Fibroblast of lung (primary cell): ENCODE measurements at regions not wholly inside any gene's neighbourhood (a gene's known extent, or its start where the extent isn't known, plus 50 kb on each side); places are given as distances from the start of the nearest gene placed in this dataset.

Source experiments
- DNase-seq, 2 donors: peaks; one replicate each; pipeline versions ENCODE4 v3.0.0 to v3.0.0-alpha.2; 2010; ENCODE audit warnings: low read depth in 2 of 2
- H2AFZ ChIP-seq: 2 replicates; pipeline ENCODE4 v1.5.1; 2012; ENCODE audit warnings: low read length, control low read depth, inconsistent platforms
- H3K27ac ChIP-seq: 2 replicates; pipeline ENCODE4 v1.5.1; 2011; ENCODE audit warnings: low read length, control low read depth; ENCODE audit not compliant: insufficient read depth
- H3K27me3 ChIP-seq: 2 replicates; pipeline ENCODE4 v1.5.1; 2011; ENCODE audit warnings: mild to moderate bottlenecking, low read length; ENCODE audit not compliant: control insufficient read depth, insufficient read depth
- H3K36me3 ChIP-seq: 2 replicates; pipeline ENCODE4 v1.5.1; 2011; ENCODE audit warnings: low read length; ENCODE audit not compliant: control insufficient read depth, insufficient read depth
- H3K4me1 ChIP-seq: 2 replicates; pipeline ENCODE4 v1.5.1; 2011; ENCODE audit warnings: low read length; ENCODE audit not compliant: control insufficient read depth, insufficient read depth; ENCODE audit errors: extremely low read depth
- H3K4me2 ChIP-seq: 2 replicates; pipeline ENCODE4 v1.5.1; 2011; ENCODE audit warnings: low read length, control low read depth; ENCODE audit not compliant: insufficient read depth; ENCODE audit errors: extremely low read depth
- H3K4me3 ChIP-seq, 4 experiments: fragments of 200-600 bp in 1 of 4; sonication (generic) in 1 of 4; replicated peaks in 1 of 4; 2 replicates each; pipeline ENCODE4 v1.5.1; 2011 to 2016; ENCODE audit warnings: low read length in 4 of 4, low read depth in 3 of 4, mild to moderate bottlenecking in 3 of 4, control low read depth in 2 of 4, inconsistent platforms in 1 of 4, mixed read lengths in 1 of 4; ENCODE audit not compliant: insufficient read depth in 1 of 4; ENCODE audit errors: control extremely low read depth in 1 of 4
- H3K79me2 ChIP-seq: 2 replicates; pipeline ENCODE4 v1.5.1; 2012; ENCODE audit warnings: mild to moderate bottlenecking, low read length, inconsistent platforms; ENCODE audit not compliant: control insufficient read depth, insufficient read depth
- H3K9ac ChIP-seq: 2 replicates; pipeline ENCODE4 v1.5.1; 2011; ENCODE audit warnings: mild to moderate bottlenecking, low read length, control low read depth; ENCODE audit not compliant: insufficient read depth
- H3K9me3 ChIP-seq: 2 replicates; pipeline ENCODE4 v1.5.1; 2012; ENCODE audit warnings: low read depth, low read length; ENCODE audit not compliant: control insufficient read depth, insufficient read depth
- H4K20me1 ChIP-seq: 2 replicates; pipeline ENCODE4 v1.5.1; 2011; ENCODE audit warnings: low read length; ENCODE audit not compliant: control insufficient read depth, insufficient read depth; ENCODE audit errors: extremely low read depth
- EZH2 ChIP-seq: IDR thresholded peaks from 2 replicates; pipeline ENCODE4 v1.5.1; 2012; ENCODE audit warnings: low read length, control low read depth, mild to moderate bottlenecking; ENCODE audit errors: missing control alignments
- TF ChIP-seq, protein P1 (sequence below), 2 donors: IDR thresholded peaks in 1 of 2; conservative IDR thresholded peaks in 1 of 2; 1 replicate in 1 of 2; 2 replicates in 1 of 2; pipeline ENCODE4 v1.5.1; 2011 to 2012; ENCODE audit warnings: low read length in 2 of 2, control low read depth in 1 of 2, inconsistent platforms in 1 of 2, low read depth in 1 of 2, mild to moderate bottlenecking in 1 of 2

DNA sequence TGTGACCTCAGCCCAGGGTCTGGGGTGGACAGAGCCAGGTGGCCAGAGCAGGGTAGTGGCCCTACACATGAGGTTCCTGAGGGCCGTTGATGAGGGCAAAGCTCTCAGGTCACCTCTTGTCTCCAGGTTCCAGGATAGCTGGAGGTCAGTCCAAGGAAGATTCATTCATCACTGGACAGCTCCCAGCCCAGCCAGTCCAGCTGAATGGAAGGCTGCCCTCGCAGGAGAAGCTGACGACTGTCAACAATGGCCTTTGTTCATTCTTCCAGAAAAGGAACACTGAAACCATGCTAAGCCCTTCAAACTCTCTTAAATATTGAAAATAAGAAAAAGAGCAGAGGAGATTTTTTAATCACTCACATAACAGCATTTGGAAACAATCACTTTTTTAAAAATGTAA is 169.7 kb upstream of the TBCA start:
- H3K27ac ChIP-seq = no peak overlapping the region
- TF ChIP-seq, protein P1, sequence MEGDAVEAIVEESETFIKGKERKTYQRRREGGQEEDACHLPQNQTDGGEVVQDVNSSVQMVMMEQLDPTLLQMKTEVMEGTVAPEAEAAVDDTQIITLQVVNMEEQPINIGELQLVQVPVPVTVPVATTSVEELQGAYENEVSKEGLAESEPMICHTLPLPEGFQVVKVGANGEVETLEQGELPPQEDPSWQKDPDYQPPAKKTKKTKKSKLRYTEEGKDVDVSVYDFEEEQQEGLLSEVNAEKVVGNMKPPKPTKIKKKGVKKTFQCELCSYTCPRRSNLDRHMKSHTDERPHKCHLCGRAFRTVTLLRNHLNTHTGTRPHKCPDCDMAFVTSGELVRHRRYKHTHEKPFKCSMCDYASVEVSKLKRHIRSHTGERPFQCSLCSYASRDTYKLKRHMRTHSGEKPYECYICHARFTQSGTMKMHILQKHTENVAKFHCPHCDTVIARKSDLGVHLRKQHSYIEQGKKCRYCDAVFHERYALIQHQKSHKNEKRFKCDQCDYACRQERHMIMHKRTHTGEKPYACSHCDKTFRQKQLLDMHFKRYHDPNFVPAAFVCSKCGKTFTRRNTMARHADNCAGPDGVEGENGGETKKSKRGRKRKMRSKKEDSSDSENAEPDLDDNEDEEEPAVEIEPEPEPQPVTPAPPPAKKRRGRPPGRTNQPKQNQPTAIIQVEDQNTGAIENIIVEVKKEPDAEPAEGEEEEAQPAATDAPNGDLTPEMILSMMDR (conservative IDR thresholded peaks at IDR 0.05 in 1 of 2, IDR thresholded peaks at IDR 0.05 in 1 of 2; ENCODE audit: low read depth in 1 of 2, low read length in 2 of 2) = no peak
- TF ChIP-seq EZH2 = no peak
- H3K9ac ChIP-seq = no peak overlapping the region
- H3K4me1 ChIP-seq = no peaks in the 10 kb centered on the region
- H3K9me3 ChIP-seq = no peaks in the 10 kb centered on the region
- peaks cover 10% of the 10 kb centered on the region for H3K27me3 ChIP-seq
- DNase-seq = no peak
- no peaks in the 10 kb centered on the region for H4K20me1 ChIP-seq
- H2AFZ ChIP-seq = no peak overlapping the region
- H3K4me2 ChIP-seq = no peak overlapping the region
- no peaks in the 10 kb centered on the region for H3K36me3 ChIP-seq
- no peak overlapping the region for H3K4me3 ChIP-seq
- H3K79me2 ChIP-seq = no peaks in the 10 kb centered on the region

DNA sequence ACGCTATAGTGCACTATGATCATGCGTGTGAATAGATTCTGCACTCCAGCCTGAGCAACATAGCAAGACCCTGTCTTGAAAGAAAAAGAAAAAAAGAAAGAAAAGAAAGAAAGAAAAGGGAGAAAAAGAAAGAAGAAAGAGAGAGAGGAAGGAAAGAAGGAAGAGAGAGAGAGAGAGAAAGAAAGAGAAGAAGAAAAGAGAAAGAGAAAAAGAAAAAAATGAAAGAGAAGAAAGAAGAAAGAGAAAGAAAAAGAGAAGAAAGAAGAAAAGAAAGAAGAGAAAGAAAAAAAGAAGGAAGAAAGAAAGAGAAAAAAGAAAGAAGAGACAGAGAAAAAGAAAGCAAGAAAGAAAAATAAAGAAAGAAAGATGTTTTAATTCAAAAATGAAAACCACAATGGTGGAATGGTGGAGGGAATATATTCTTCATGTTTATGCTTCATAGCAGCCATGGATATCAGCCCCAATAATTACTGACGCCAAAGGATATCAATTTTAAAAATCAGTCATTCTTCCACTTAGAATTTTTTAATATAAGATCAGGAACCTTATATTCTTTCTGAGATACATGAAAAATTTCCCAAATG is 168.7 kb upstream of the TBCA start:
- Histone ChIP-seq H3K4me3 (no peak overlapping the region), H3K27ac (no peak overlapping the region), H4K20me1 (no peaks in the 10 kb centered on the region), H2AFZ (no peak overlapping the region), H3K36me3 (no peaks in the 10 kb centered on the region), H3K9ac (no peak overlapping the region), H3K27me3 (peaks cover 10% of the 10 kb centered on the region), H3K4me1 (no peaks in the 10 kb centered on the region), H3K9me3 (no peaks in the 10 kb centered on the region), H3K79me2 (no peaks in the 10 kb centered on the region), H3K4me2 (no peak overlapping the region)
- TF ChIP-seq EZH2 = no peak
- TF ChIP-seq, protein P1 (conservative IDR thresholded peaks at IDR 0.05 in 1 of 2, IDR thresholded peaks at IDR 0.05 in 1 of 2; ENCODE audit: low read depth in 1 of 2, low read length in 2 of 2) = no peak
- DNase-seq = no peak

DNA sequence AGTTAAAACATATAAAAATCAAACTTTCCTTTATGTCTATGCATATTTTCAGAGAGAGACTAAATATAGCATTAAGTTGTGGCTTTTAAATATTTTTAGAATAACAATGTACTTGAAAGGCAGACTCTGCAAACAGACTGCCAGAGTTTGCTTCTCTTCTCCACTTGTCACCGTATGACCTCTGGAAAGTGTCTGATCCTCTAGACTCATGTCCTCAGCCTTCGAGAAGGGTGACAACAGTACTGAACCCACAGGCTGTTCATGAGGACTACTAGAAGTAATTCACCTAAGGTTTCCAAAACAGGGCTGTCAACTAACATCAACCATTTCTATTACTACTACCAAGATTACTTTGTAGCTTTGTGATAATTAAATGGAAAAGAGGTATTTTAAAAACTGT is 167.7 kb upstream of the TBCA start:
- DNase-seq = no peak
- TF ChIP-seq EZH2 = no peak
- TF ChIP-seq, protein P1 (conservative IDR thresholded peaks at IDR 0.05 in 1 of 2, IDR thresholded peaks at IDR 0.05 in 1 of 2; ENCODE audit: low read depth in 1 of 2, low read length in 2 of 2) = no peak

More for the DNA sequence above, 167.7 kb upstream of the TBCA start:
- H3K27ac ChIP-seq = no peak overlapping the region
- no peak overlapping the region for H3K9ac ChIP-seq
- H3K4me1 ChIP-seq = no peaks in the 10 kb centered on the region
- H3K27me3 ChIP-seq = peaks cover 10% of the 10 kb centered on the region
- no peaks in the 10 kb centered on the region for H3K9me3 ChIP-seq
- H3K36me3 ChIP-seq = no peaks in the 10 kb centered on the region
- no peaks in the 10 kb centered on the region for H3K79me2 ChIP-seq
- no peak overlapping the region for H3K4me3 ChIP-seq
- no peak overlapping the region for H3K4me2 ChIP-seq
- H2AFZ ChIP-seq = no peak overlapping the region
- H4K20me1 ChIP-seq = no peaks in the 10 kb centered on the region
